ENCODE measurements at regions not wholly inside any gene's neighbourhood (a gene's known extent, or its start where the extent isn't known, plus 50 kb on each side); places are given as distances from the start of the nearest gene placed in this dataset. TPM values are rescaled to one million over a fixed set of nuclear protein-coding genes. Genes with fewer than 3 reads are reported as not detected.

- Mint-ChIP-seq H3K4me1 (no peaks in the 10 kb centered on the region), H3K36me3 (no peaks in the 10 kb centered on the region), H3K4me3 (no peak overlapping the region), H3K9me3 (peaks cover 0 to 6% (median 1%) of the 10 kb centered on the region in 7 donors), H3K27me3 (ENCODE audit: low read depth in 3 of 3) (no peaks in the 10 kb centered on the region), H3K27ac (no peak overlapping the region)
- H3K27ac ChIP-seq (ENCODE audit: low read depth in 1 of 2, low read length in 2 of 2) = no peak overlapping the region
- TF ChIP-seq CTCF (IDR thresholded peaks at IDR 0.05) = no peak
- H3K4me1 ChIP-seq (ENCODE audit: control insufficient read depth in 1 of 2, insufficient read depth in 2 of 2, low read length in 2 of 2) = no peaks in the 10 kb centered on the region
- no peak overlapping the region for H3K4me3 ChIP-seq (replicated peaks in 1 of 3; ENCODE audit: low read depth in 2 of 3, low read length in 3 of 3)
- H2AFZ ChIP-seq (ENCODE audit: insufficient read depth, low read depth, low read length, poor library complexity, severe bottlenecking) = no peak overlapping the region
- H3K79me2 ChIP-seq (ENCODE audit: insufficient read depth, low read length) = no peaks in the 10 kb centered on the region
- no peaks in the 10 kb centered on the region for H4K20me1 ChIP-seq (ENCODE audit: insufficient read depth, low read length)
- H3K4me2 ChIP-seq (replicated peaks; ENCODE audit: extremely low read depth, low read length, poor library complexity, severe bottlenecking) = no peak overlapping the region
- no peaks in the 10 kb centered on the region for H3K9me3 ChIP-seq (replicated peaks in 1 of 2; ENCODE audit: control insufficient read depth in 1 of 2, insufficient read depth in 1 of 2, low read length in 2 of 2)
- H3K36me3 ChIP-seq (replicated peaks in 1 of 2; ENCODE audit: control insufficient read depth in 1 of 2, insufficient read depth in 2 of 2, low read length in 2 of 2) = no peaks in the 10 kb centered on the region
- no peaks in the 10 kb centered on the region for H3K27me3 ChIP-seq (ENCODE audit: control insufficient read depth in 2 of 2, insufficient read depth in 2 of 2, low read length in 2 of 2)
- DNase-seq = no peak
- 97% methylated on average over 3 of the region's 3 CpGs for WGBS (ENCODE audit: insufficient coverage)
- no peak overlapping the region for H3K9ac ChIP-seq (ENCODE audit: insufficient read depth, low read length, poor library complexity, severe bottlenecking)
- intact Hi-C loops (cut with micrococcal nuclease) = no loop called here
These were observed 54.6 kb upstream of the ID4 start for GRCh38 chr6:19782588-19782987.

Small RNA genes lying in the stretch of these regions (small RNA-seq; reads per million reads assigned to genes)
- gene MIR548A1 (ENCODE audit: insufficient read length, low read depth) (not detected), gene RNA5SP205 (ENCODE audit: insufficient read length, low read depth) (not detected), gene RNU6-801P (ENCODE audit: insufficient read length, low read depth) (not detected)

Measured in CD14-positive monocyte (primary cell).